ENCODE measurements at regions not wholly inside any gene's neighbourhood (a gene's known extent, or its start where the extent isn't known, plus 50 kb on each side); places are given as distances from the start of the nearest gene placed in this dataset.

- no peak for TF ChIP-seq CTCF (conservative IDR thresholded peaks at IDR 0.05; ENCODE audit: low read length)
- no peak for TF ChIP-seq EZH2phosphoT487 (IDR thresholded peaks at IDR 0.05; ENCODE audit: borderline replicate concordance, low read depth, low read length)
Observed at GRCh38 chr5:89478851-89479250, 595.9 kb upstream of the MEF2C start.

Measured in OCI-LY7 (cell line).